NCI-H146 treated with DMSO at 0.1 percent for 48 hours (cell line): ENCODE measurements at regions not wholly inside any gene's neighbourhood (a gene's known extent, or its start where the extent isn't known, plus 50 kb on each side); places are given as distances from the start of the nearest gene placed in this dataset.

Source experiments
- DNase-seq: peaks from one replicate; lab custom pipeline; 2025; ENCODE audit not compliant: unreplicated experiment; lab: John Stamatoyannopoulos, UW

GRCh38 chr3:73772076-73772886, 147.5 kb upstream of the PDZRN3 start:
- DNase-seq: no peak

- DNase-seq: no peak
These were observed 144.0 kb upstream of the PDZRN3 start for GRCh38 chr3:73768524-73769308.

GRCh38 chr3:73766599-73767381, 142.0 kb upstream of the PDZRN3 start:
- no peak for DNase-seq

GRCh38 chr3:73765878-73766545, 141.3 kb upstream of the PDZRN3 start:
- DNase-seq: no peak

- DNase-seq: no peak
These were observed 138.1 kb upstream of the PDZRN3 start for GRCh38 chr3:73762855-73763254.

- DNase-seq: no peak
These were observed 134.6 kb upstream of the PDZRN3 start for GRCh38 chr3:73759297-73759711.

GRCh38 chr3:73757536-73757935, 132.8 kb upstream of the PDZRN3 start:
- DNase-seq: no peak

GRCh38 chr3:73753985-73754384, 129.2 kb upstream of the PDZRN3 start:
- no peak for DNase-seq

- DNase-seq: no peak
These were observed 127.6 kb upstream of the PDZRN3 start for GRCh38 chr3:73752338-73752737.

GRCh38 chr3:73746623-73747022, 121.9 kb upstream of the PDZRN3 start:
- no peak for DNase-seq

- no peak for DNase-seq
These were observed 120.9 kb upstream of the PDZRN3 start for GRCh38 chr3:73745526-73746191.

GRCh38 chr3:73743551-73743950, 118.8 kb upstream of the PDZRN3 start:
- no peak for DNase-seq

GRCh38 chr3:73739791-73740453, 115.2 kb upstream of the PDZRN3 start:
- DNase-seq: no peak

- no peak for DNase-seq
These were observed 114.0 kb upstream of the PDZRN3 start for GRCh38 chr3:73738711-73739110.

- no peak for DNase-seq
These were observed 109.7 kb upstream of the PDZRN3 start for GRCh38 chr3:73734211-73735089.

GRCh38 chr3:73733746-73734145, 109.0 kb upstream of the PDZRN3 start:
- DNase-seq: no peak

- no peak for DNase-seq
These were observed 105.3 kb upstream of the PDZRN3 start for GRCh38 chr3:73729969-73730440.

- no peak for DNase-seq
These were observed 103.1 kb upstream of the PDZRN3 start for GRCh38 chr3:73727854-73728253.
